Mesothelial cell of epicardium (in vitro differentiated cells): ENCODE measurements at regions not wholly inside any gene's neighbourhood (a gene's known extent, or its start where the extent isn't known, plus 50 kb on each side); places are given as distances from the start of the nearest gene placed in this dataset.

Experiments
- DNase-seq, 2 experiments: peaks; one replicate each; pipeline ENCODE4 v3.0.0; 2021; ENCODE audit warnings: low spot score in 2 of 2; ENCODE audit not compliant: unreplicated experiment in 2 of 2
- H3K27ac Mint-ChIP-seq: 2 replicates; pipeline ENCODE4 v1.8.0; 2021; ENCODE audit warnings: mixed read lengths
- H3K27me3 Mint-ChIP-seq: 2 replicates; pipeline ENCODE4 v1.8.0; 2021; ENCODE audit warnings: low read depth, mixed read lengths
- H3K36me3 Mint-ChIP-seq: 2 replicates; pipeline ENCODE4 v1.8.0; 2021; ENCODE audit warnings: mixed read lengths
- H3K4me1 Mint-ChIP-seq: 2 replicates; pipeline ENCODE4 v1.8.0; 2021; ENCODE audit warnings: mixed read lengths
- H3K4me3 Mint-ChIP-seq: 2 replicates; pipeline ENCODE4 v1.8.0; 2021; ENCODE audit warnings: mild to moderate bottlenecking, moderate library complexity, mixed read lengths
- H3K9me3 Mint-ChIP-seq: 2 replicates; pipeline ENCODE4 v1.8.0; 2021; ENCODE audit warnings: mixed read lengths
- CTCF ChIP-seq: fragments of 200-600 bp; sonication (generic); IDR thresholded peaks from one replicate; pipeline ENCODE4 v1.5.0; 2021; ENCODE audit warnings: antibody characterized with exemption; ENCODE audit not compliant: unreplicated experiment

GRCh38 chr2:52465287-52465686 is 1302.3 kb upstream of the CHAC2 start:
- H3K27me3 Mint-ChIP-seq = no peaks in the 10 kb centered on the region
- DNase-seq = no peak
- H3K4me3 Mint-ChIP-seq = no peak overlapping the region
- peaks cover 27% of the 10 kb centered on the region for H3K4me1 Mint-ChIP-seq
- no peaks in the 10 kb centered on the region for H3K36me3 Mint-ChIP-seq
- TF ChIP-seq CTCF = no peak
- peaks cover 6% of the 10 kb centered on the region for H3K9me3 Mint-ChIP-seq
- H3K27ac Mint-ChIP-seq = peak overlapping the region; percentile 9

GRCh38 chr2:52463457-52463856 is 1304.1 kb upstream of the CHAC2 start:
- no peak overlapping the region for H3K27ac Mint-ChIP-seq
- no peak for DNase-seq
- TF ChIP-seq CTCF = no peak
- peaks cover 27% of the 10 kb centered on the region for H3K4me1 Mint-ChIP-seq
- no peaks in the 10 kb centered on the region for H3K36me3 Mint-ChIP-seq
- H3K9me3 Mint-ChIP-seq = peaks cover 7% of the 10 kb centered on the region
- H3K27me3 Mint-ChIP-seq = no peaks in the 10 kb centered on the region
- no peak overlapping the region for H3K4me3 Mint-ChIP-seq

- TF ChIP-seq CTCF = no peak
- Mint-ChIP-seq H3K27ac (no peak overlapping the region), H3K27me3 (no peaks in the 10 kb centered on the region)
Measured at GRCh38 chr2:52456561-52457377, 1310.8 kb upstream of the CHAC2 start.

GRCh38 chr2:52454962-52455361 is 1312.6 kb upstream of the CHAC2 start:
- Mint-ChIP-seq H3K27ac (no peak overlapping the region), H3K4me1 (peaks cover 7% of the 10 kb centered on the region), H3K36me3 (no peaks in the 10 kb centered on the region), H3K4me3 (no peak overlapping the region), H3K27me3 (no peaks in the 10 kb centered on the region), H3K9me3 (peaks cover 7% of the 10 kb centered on the region)
- no peak for TF ChIP-seq CTCF
- DNase-seq = no peak

More at GRCh38 chr2:52456561-52457377, 1310.8 kb upstream of the CHAC2 start:
- Mint-ChIP-seq H3K36me3 (no peaks in the 10 kb centered on the region), H3K4me3 (no peak overlapping the region), H3K9me3 (peaks cover 7% of the 10 kb centered on the region), H3K4me1 (peaks cover 7% of the 10 kb centered on the region)
- DNase-seq = no peak

GRCh38 chr2:52452201-52452600 is 1315.4 kb upstream of the CHAC2 start:
- Mint-ChIP-seq H3K27ac (no peak overlapping the region), H3K4me1 (peaks cover 7% of the 10 kb centered on the region), H3K4me3 (no peak overlapping the region), H3K36me3 (no peaks in the 10 kb centered on the region), H3K27me3 (no peaks in the 10 kb centered on the region), H3K9me3 (no peaks in the 10 kb centered on the region)
- TF ChIP-seq CTCF = no peak
- DNase-seq = no peak
